ENCODE measurements at regions not wholly inside any gene's neighbourhood (a gene's known extent, or its start where the extent isn't known, plus 50 kb on each side); places are given as distances from the start of the nearest gene placed in this dataset.
A peak's percentile ranks its signal among the peaks of the same experiment; 100 is the strongest.

DNA sequence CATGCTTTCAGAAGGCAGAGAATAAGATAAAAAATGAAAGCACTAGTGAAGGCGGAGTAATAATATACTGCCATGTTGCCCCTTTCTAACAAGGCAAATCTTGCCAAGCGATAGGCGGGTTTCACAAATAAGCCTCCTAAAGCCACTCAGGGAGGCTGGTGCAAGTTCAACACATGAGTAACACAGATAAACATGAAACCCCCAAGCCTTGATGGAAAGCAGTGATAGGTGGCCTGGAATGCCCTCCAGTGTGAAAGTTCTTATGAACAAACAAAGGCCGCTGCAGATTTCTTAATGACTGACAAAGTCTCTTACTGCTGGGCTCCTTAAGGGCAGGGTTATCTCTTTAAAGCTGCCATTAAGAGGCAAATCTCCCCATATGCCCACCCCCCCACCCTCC, 154.7 kb downstream of the ZDHHC21 start:
- Histone ChIP-seq H3K4me3 (no peak overlapping the region), H3K27ac (replicated peaks in 1 of 4) (no peak overlapping the region), H3K27me3 (peaks cover 0 to 16% (median 0%) of the 10 kb centered on the region in 4 donors), H3K4me1 (peaks cover 0 to 9% (median 0%) of the 10 kb centered on the region in 4 donors), H3K9me3 (no peaks in the 10 kb centered on the region), H3K36me3 (no peaks in the 10 kb centered on the region)
- TF ChIP-seq POLR2A (IDR thresholded peaks at IDR 0.05; ENCODE audit: low read depth), result no peak
- no peak for TF ChIP-seq EP300 (IDR thresholded peaks at IDR 0.05)
- TF ChIP-seq, protein P1, sequence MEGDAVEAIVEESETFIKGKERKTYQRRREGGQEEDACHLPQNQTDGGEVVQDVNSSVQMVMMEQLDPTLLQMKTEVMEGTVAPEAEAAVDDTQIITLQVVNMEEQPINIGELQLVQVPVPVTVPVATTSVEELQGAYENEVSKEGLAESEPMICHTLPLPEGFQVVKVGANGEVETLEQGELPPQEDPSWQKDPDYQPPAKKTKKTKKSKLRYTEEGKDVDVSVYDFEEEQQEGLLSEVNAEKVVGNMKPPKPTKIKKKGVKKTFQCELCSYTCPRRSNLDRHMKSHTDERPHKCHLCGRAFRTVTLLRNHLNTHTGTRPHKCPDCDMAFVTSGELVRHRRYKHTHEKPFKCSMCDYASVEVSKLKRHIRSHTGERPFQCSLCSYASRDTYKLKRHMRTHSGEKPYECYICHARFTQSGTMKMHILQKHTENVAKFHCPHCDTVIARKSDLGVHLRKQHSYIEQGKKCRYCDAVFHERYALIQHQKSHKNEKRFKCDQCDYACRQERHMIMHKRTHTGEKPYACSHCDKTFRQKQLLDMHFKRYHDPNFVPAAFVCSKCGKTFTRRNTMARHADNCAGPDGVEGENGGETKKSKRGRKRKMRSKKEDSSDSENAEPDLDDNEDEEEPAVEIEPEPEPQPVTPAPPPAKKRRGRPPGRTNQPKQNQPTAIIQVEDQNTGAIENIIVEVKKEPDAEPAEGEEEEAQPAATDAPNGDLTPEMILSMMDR (IDR thresholded peaks at IDR 0.05), result no peak
- no peak for TF ChIP-seq POLR2AphosphoS5 (IDR thresholded peaks at IDR 0.05)
- DNase-seq (ENCODE audit: extremely low spot score), result peak; percentile 31
- intact Hi-C loops (cut with DNase I), result no loop called here
- WGBS, result 90% methylated on average over 4 of the region's 4 CpGs

DNA sequence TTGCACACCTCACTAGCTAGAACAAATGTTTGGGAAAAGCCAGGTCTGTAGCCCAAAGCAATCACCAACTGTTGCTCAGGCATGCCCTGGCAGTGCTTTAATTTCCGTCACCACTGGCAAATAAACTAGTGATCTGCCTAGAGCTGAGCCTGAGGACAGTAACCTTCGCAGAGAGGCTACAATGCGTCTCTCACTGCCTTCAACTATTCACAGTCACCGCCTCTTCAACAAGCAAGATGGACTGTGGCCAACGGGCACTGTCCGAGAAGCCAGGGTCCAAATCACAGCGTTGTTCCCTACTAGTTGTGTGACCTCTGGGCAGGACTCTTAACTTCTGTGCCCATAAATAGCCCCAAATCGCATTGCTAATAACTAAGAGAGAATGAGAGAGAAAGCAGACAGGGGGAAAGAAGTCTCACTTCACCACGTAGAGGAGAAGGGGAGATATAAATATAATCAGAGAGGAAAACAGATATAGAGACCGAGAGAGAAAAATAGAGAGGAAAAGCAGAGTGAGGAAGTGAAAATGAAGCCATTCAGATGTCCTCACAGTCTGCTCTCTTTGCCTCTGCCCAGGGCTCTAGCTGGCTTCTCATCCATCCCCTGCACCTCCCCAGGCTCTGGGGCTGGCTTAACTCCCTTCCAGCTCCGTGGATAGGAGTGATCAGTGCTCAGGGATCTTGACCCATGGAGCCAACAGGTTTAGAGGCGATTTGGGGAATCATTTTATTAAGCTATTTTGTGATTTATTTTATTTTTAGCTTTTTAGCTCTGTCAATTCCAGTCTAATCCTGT, 157.9 kb downstream of the ZDHHC21 start:
- TF ChIP-seq EP300 (IDR thresholded peaks at IDR 0.05) (no peak), POLR2AphosphoS5 (IDR thresholded peaks at IDR 0.05) (no peak), POLR2A (IDR thresholded peaks at IDR 0.05; ENCODE audit: low read depth) (no peak)
- TF ChIP-seq, protein P1 (IDR thresholded peaks at IDR 0.05), result no peak
- no peak for DNase-seq (ENCODE audit: extremely low spot score)
- no peak overlapping the region for H3K27ac ChIP-seq (replicated peaks in 1 of 4)
- 63% methylated on average over 12 of the region's 12 CpGs for WGBS
- peaks cover 0 to 16% (median 0%) of the 10 kb centered on the region in 4 donors for H3K27me3 ChIP-seq
- no peaks in the 10 kb centered on the region for H3K36me3 ChIP-seq
- peaks cover 0 to 9% (median 0%) of the 10 kb centered on the region in 4 donors for H3K4me1 ChIP-seq
- intact Hi-C loops (cut with DNase I), result no loop called here
- no peaks in the 10 kb centered on the region for H3K9me3 ChIP-seq
- no peak overlapping the region for H3K4me3 ChIP-seq

DNA sequence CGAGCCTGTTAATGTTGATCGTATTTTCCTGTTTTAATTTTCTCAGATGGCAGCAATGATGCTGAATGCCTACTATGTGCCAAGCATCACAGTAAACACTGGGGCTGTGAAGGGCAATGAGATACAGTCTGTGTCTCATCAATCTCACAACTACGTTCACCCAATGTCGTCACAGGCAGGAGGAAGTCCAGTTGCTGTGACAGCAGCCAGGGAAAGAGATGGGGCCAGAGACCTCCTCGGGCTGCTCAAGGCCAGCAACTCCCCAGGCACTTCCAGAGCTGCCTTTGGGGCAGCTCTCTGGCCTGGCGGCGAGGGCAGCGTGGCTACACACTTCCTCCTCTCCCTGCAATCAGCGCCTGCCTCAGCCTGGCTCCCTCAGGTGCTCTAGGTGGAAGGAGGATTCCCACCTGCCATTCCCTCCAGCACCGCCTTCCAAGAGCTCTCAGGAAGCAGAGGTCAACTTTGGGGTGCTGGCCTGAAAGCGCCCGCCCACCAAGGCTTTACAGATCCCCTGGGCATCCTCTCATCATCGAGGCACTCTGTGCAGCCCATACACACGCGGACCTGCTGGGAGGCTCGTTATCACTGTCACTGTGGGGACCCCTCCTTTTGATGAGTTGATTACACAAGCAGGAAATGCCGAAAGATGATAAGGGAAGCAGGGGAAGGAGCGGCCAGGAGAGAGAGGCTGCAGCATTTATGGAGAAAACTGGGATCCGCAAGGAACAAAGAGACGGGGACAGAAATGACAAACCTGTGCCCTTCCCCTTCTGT, 159.2 kb downstream of the ZDHHC21 start:
- Histone ChIP-seq H3K27me3 (peaks cover 0 to 16% (median 0%) of the 10 kb centered on the region in 4 donors), H3K4me1 (peaks cover 0 to 9% (median 0%) of the 10 kb centered on the region in 4 donors), H3K9me3 (no peaks in the 10 kb centered on the region), H3K36me3 (no peaks in the 10 kb centered on the region), H3K27ac (replicated peaks in 1 of 4) (no peak overlapping the region), H3K4me3 (no peak overlapping the region)
- DNase-seq (ENCODE audit: extremely low spot score), result no peak
- TF ChIP-seq EP300 (IDR thresholded peaks at IDR 0.05) (no peak), POLR2AphosphoS5 (IDR thresholded peaks at IDR 0.05) (no peak), POLR2A (IDR thresholded peaks at IDR 0.05; ENCODE audit: low read depth) (no peak)
- TF ChIP-seq, protein P1 (IDR thresholded peaks at IDR 0.05), result no peak
- intact Hi-C loops (cut with DNase I), result no loop called here
- WGBS, result 64% methylated on average over 18 of the region's 20 CpGs

DNA sequence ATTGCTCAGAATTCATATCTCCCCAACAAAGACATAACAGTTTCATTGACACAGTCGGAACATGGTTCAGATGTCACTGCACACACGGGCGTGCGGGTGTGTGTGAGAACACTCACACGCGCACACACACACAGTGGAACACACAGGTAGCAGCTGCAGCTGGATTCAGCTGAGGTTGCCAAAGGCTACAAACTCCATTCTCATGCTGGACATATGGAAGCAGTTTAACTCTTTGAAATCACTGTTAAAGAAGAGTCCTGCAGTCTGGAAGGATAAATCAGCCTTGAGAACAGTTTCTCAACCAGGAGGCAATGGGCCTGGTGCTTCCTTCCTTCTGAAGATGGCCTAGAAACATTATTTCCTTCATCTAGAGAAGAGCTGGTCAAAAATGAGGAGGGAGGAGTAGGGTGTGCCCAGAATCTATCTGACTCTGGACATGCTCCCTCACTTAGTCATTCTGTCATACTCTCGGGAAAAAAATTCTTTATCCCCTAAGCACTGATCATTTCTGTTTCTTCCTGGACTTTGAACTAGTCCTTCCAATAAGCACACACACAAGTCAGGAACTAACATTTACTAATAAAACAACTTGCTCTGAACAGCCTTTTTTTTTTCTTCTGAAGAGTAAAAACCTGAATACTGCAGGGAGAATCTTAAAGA, 160.6 kb downstream of the ZDHHC21 start:
- H3K36me3 ChIP-seq, result no peaks in the 10 kb centered on the region
- no peaks in the 10 kb centered on the region for H3K9me3 ChIP-seq
- 43% methylated on average over 5 of the region's 7 CpGs for WGBS
- peaks cover 0 to 16% (median 0%) of the 10 kb centered on the region in 4 donors for H3K27me3 ChIP-seq
- intact Hi-C loops (cut with DNase I), result no loop called here
- no peak overlapping the region for H3K4me3 ChIP-seq
- no peak for DNase-seq (ENCODE audit: extremely low spot score)
- TF ChIP-seq POLR2AphosphoS5 (IDR thresholded peaks at IDR 0.05), result no peak
- TF ChIP-seq EP300 (IDR thresholded peaks at IDR 0.05), result no peak
- no peak for TF ChIP-seq POLR2A (IDR thresholded peaks at IDR 0.05; ENCODE audit: low read depth)
- TF ChIP-seq, protein P1 (IDR thresholded peaks at IDR 0.05), result no peak
- peaks cover 0 to 9% (median 0%) of the 10 kb centered on the region in 4 donors for H3K4me1 ChIP-seq
- no peak overlapping the region for H3K27ac ChIP-seq (replicated peaks in 1 of 4)
